GM19397 (cell line): ENCODE measurements at regions not wholly inside any gene's neighbourhood (a gene's known extent, or its start where the extent isn't known, plus 50 kb on each side); places are given as distances from the start of the nearest gene placed in this dataset.
"Not testable (repeated sequence)": the region's sequence is repeated elsewhere in the genome, so short reads cannot be mapped to it uniquely, and the experiment has no call there.

Source experiments
- ATAC-seq: cut with Tn5 transposase; IDR thresholded peaks from one replicate; pipeline ENCODE4 v1.9.1; 2021; ENCODE audit warnings: mild to moderate bottlenecking, moderate library complexity; ENCODE audit not compliant: unreplicated experiment

- no peak for ATAC-seq
Measured at GRCh38 chr21:28714777-28715464, 277.8 kb downstream of the LTN1 start.

GRCh38 chr21:28712411-28712810 lies 280.3 kb downstream of the LTN1 start:
- ATAC-seq = no peak

GRCh38 chr21:28705616-28706015 lies 287.1 kb downstream of the LTN1 start:
- ATAC-seq = no peak

GRCh38 chr21:28704746-28705145 lies 287.9 kb downstream of the LTN1 start:
- ATAC-seq = no peak

GRCh38 chr21:28703861-28704260 lies 288.8 kb downstream of the LTN1 start:
- no peak for ATAC-seq

GRCh38 chr21:28699596-28700259 lies 292.9 kb downstream of the LTN1 start:
- no peak for ATAC-seq

GRCh38 chr21:28699186-28699585 lies 293.5 kb downstream of the LTN1 start:
- ATAC-seq = no peak

GRCh38 chr21:28696844-28697410 lies 295.8 kb downstream of the LTN1 start:
- no peak for ATAC-seq

- ATAC-seq = no peak
Measured at GRCh38 chr21:28693476-28693875, 299.2 kb downstream of the LTN1 start.

GRCh38 chr21:28690196-28690595 lies 302.5 kb downstream of the LTN1 start:
- no peak for ATAC-seq

GRCh38 chr21:28688381-28688780 lies 304.3 kb downstream of the LTN1 start:
- ATAC-seq = no peak

GRCh38 chr21:28687586-28687985 lies 305.1 kb downstream of the LTN1 start:
- no peak for ATAC-seq

- ATAC-seq = no peak
Measured at GRCh38 chr21:28683982-28684752, 308.5 kb downstream of the LTN1 start.

- not testable (repeated sequence) for ATAC-seq
Measured at GRCh38 chr21:28682884-28683283, 309.8 kb downstream of the LTN1 start.

GRCh38 chr21:28677096-28677495 lies 315.6 kb downstream of the LTN1 start:
- ATAC-seq = not testable (repeated sequence)

- no peak for ATAC-seq
Measured at GRCh38 chr21:28675331-28676041, 317.2 kb downstream of the LTN1 start.

GRCh38 chr21:28674763-28675162 lies 317.9 kb downstream of the LTN1 start:
- ATAC-seq = no peak

- ATAC-seq = no peak
Measured at GRCh38 chr21:28671549-28672195, 321.0 kb downstream of the LTN1 start.

GRCh38 chr21:28669971-28670653 lies 322.6 kb downstream of the LTN1 start:
- ATAC-seq = no peak

- ATAC-seq = no peak
Measured at GRCh38 chr21:28669321-28669720, 323.4 kb downstream of the LTN1 start.
